22Rv1 (cell line): ENCODE measurements at regions not wholly inside any gene's neighbourhood (a gene's known extent, or its start where the extent isn't known, plus 50 kb on each side); places are given as distances from the start of the nearest gene placed in this dataset.

Experiments used
- H3K27ac ChIP-seq: fragments of 450-650 bp; 2 replicates; pipeline ENCODE4 v1.5.1; 2017
- CTCF ChIP-seq: fragments of 450-650 bp; IDR thresholded peaks from 2 replicates; pipeline ENCODE4 v1.5.1; 2017; ENCODE audit warnings: mild to moderate bottlenecking
- ZFX ChIP-seq: fragments of 450-650 bp; IDR thresholded peaks from 2 replicates; pipeline ENCODE4 v1.6.1; 2017; ENCODE audit warnings: antibody characterized with exemption, borderline replicate concordance

- TF ChIP-seq ZFX (no peak), CTCF (no peak)
- H3K27ac ChIP-seq: no peak overlapping the region
These were observed 77.8 kb upstream of the SLC35B3 start for GRCh38 chr6:8513174-8513573.

- H3K27ac ChIP-seq: no peak overlapping the region
- TF ChIP-seq CTCF (no peak), ZFX (no peak)
These were observed 71.9 kb upstream of the SLC35B3 start for GRCh38 chr6:8507286-8507685.

- no peak overlapping the region for H3K27ac ChIP-seq
- TF ChIP-seq CTCF (no peak), ZFX (no peak)
These were observed 70.8 kb upstream of the SLC35B3 start for GRCh38 chr6:8506126-8506525.

- H3K27ac ChIP-seq: no peak overlapping the region
- TF ChIP-seq CTCF: peak; percentile 77
- no peak for TF ChIP-seq ZFX
These were observed 64.2 kb upstream of the SLC35B3 start for GRCh38 chr6:8499540-8499939.

GRCh38 chr6:8494730-8495129 is 59.4 kb upstream of the SLC35B3 start:
- H3K27ac ChIP-seq: no peak overlapping the region
- TF ChIP-seq CTCF (no peak), ZFX (no peak)

- H3K27ac ChIP-seq: no peak overlapping the region
- TF ChIP-seq ZFX (no peak), CTCF (no peak)
These were observed 57.3 kb upstream of the SLC35B3 start for GRCh38 chr6:8492536-8493133.
